ENCODE measurements at regions not wholly inside any gene's neighbourhood (a gene's known extent, or its start where the extent isn't known, plus 50 kb on each side); places are given as distances from the start of the nearest gene placed in this dataset.

DNA sequence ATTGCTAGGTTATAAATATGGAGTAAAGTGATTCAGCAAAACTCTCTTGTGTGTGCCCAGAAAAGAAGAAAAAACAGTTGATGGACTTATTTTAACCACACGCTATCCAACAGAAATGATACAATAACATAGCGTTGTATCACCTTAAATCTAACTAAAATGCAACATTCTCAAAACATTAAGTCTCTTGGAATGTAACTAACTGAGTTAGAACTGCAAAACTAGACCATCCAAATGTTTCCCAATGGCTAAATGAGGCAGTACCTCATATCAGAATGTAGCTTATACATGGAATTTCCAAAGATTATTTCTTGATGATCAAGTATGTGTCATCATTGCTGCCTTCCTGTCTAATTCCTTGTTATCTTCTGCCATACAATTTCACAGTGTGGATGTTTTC is 187.9 kb downstream of the CNTN3 start:
- Histone ChIP-seq H3K27me3 (no peaks in the 10 kb centered on the region), H3K36me3 (no peaks in the 10 kb centered on the region), H3K27ac (no peak overlapping the region), H3K4me1 (no peaks in the 10 kb centered on the region), H3K4me3 (no peak overlapping the region), H3K9me3 (no peaks in the 10 kb centered on the region)
- no peak for DNase-seq (ENCODE audit: extremely low spot score in 2 of 2)
- no peak for TF ChIP-seq POLR2A (IDR thresholded peaks at IDR 0.05)
- TF ChIP-seq, protein P1, sequence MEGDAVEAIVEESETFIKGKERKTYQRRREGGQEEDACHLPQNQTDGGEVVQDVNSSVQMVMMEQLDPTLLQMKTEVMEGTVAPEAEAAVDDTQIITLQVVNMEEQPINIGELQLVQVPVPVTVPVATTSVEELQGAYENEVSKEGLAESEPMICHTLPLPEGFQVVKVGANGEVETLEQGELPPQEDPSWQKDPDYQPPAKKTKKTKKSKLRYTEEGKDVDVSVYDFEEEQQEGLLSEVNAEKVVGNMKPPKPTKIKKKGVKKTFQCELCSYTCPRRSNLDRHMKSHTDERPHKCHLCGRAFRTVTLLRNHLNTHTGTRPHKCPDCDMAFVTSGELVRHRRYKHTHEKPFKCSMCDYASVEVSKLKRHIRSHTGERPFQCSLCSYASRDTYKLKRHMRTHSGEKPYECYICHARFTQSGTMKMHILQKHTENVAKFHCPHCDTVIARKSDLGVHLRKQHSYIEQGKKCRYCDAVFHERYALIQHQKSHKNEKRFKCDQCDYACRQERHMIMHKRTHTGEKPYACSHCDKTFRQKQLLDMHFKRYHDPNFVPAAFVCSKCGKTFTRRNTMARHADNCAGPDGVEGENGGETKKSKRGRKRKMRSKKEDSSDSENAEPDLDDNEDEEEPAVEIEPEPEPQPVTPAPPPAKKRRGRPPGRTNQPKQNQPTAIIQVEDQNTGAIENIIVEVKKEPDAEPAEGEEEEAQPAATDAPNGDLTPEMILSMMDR (IDR thresholded peaks at IDR 0.05) = no peak
- TF ChIP-seq POLR2AphosphoS5 (IDR thresholded peaks at IDR 0.05; ENCODE audit: insufficient read depth in 1 of 2, low read depth in 1 of 2) = no peak
- intact Hi-C loops (cut with DNase I) = no loop called here

DNA sequence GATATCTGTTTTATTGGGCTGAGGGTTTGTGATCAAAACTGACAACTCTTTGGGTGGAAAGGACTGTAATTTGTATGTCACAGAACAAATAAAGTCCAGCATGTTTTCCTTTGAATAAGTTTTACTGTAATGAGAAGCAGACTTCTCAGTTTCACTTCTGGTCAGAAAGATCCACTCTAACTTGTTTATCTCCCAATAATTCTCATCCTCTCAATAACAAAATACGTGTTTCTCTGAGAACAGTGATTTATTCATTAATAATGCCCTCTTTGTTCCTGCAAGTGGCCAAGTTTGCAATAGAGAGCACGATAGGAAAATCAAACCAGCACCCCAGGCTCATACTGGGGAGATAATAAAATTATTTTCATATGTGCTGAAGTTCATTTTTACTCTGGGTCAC is 190.6 kb downstream of the CNTN3 start:
- Histone ChIP-seq H3K9me3 (no peaks in the 10 kb centered on the region), H3K36me3 (no peaks in the 10 kb centered on the region), H3K4me3 (no peak overlapping the region), H3K27me3 (no peaks in the 10 kb centered on the region), H3K27ac (no peak overlapping the region), H3K4me1 (no peaks in the 10 kb centered on the region)
- no peak for DNase-seq (ENCODE audit: extremely low spot score in 2 of 2)
- intact Hi-C loops (cut with DNase I) = no loop called here
- TF ChIP-seq, protein P1 (IDR thresholded peaks at IDR 0.05) = no peak
- TF ChIP-seq POLR2AphosphoS5 (IDR thresholded peaks at IDR 0.05; ENCODE audit: insufficient read depth in 1 of 2, low read depth in 1 of 2) (no peak), POLR2A (IDR thresholded peaks at IDR 0.05) (no peak)

DNA sequence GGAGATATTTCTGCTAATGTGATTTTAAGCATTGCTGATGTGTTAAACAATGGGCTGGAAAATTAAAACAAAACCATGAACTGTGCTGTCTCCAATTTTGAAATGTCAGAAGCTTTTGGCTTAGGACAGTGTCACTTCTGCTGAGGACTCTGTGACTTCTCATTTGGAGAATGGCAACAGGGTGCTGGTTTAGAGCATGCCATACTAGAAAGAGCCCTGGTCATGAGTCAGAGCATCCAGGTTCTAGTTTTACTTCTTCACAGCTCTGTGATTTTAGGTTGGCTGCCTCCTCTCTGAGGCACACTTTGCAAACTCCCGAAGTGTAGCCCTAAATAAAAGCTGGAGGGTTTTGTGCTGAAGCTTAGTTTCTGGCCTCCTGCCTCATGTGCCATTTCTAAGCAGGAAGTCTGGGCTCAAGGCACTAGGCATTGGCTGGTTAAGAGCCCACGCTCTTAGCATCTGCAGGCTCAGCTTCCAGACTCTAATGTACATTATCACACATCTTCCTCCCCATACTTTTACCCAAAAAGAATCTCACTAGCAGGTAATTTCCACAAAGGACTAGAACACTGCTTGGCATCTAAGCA is 193.8 kb downstream of the CNTN3 start:
- no peaks in the 10 kb centered on the region for H3K4me1 ChIP-seq
- no peaks in the 10 kb centered on the region for H3K9me3 ChIP-seq
- TF ChIP-seq, protein P1 (IDR thresholded peaks at IDR 0.05) = no peak
- TF ChIP-seq POLR2A (IDR thresholded peaks at IDR 0.05) (no peak), POLR2AphosphoS5 (IDR thresholded peaks at IDR 0.05; ENCODE audit: insufficient read depth in 1 of 2, low read depth in 1 of 2) (no peak)
- H3K36me3 ChIP-seq = no peaks in the 10 kb centered on the region
- no peak overlapping the region for H3K27ac ChIP-seq
- no peak for DNase-seq (ENCODE audit: extremely low spot score in 2 of 2)
- no peak overlapping the region for H3K4me3 ChIP-seq
- no peaks in the 10 kb centered on the region for H3K27me3 ChIP-seq
- intact Hi-C loops (cut with DNase I) = no loop called here

DNA sequence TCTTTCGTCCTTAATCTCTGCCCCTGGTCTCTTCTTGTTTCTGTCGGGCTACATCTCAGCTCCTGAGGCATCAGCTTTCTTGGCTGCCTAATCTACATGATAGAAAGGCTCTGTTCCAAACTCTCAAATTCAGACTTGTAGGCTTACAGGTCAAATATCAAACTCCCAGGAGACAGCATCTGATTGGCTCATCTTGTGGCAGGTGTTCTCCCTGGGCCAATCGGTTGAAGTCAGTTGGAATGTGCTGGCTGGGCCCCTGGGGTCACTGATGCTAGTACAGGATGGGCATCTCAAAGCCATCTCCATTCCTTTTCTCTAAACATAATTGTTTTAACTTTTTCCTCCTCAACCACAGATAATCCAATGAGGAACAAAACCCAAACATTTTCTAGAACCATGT is 198.7 kb downstream of the CNTN3 start:
- H3K27me3 ChIP-seq = no peaks in the 10 kb centered on the region
- no peak overlapping the region for H3K4me3 ChIP-seq
- no peaks in the 10 kb centered on the region for H3K4me1 ChIP-seq
- H3K27ac ChIP-seq = no peak overlapping the region
- TF ChIP-seq, protein P1 (IDR thresholded peaks at IDR 0.05) = no peak
- TF ChIP-seq POLR2AphosphoS5 (IDR thresholded peaks at IDR 0.05; ENCODE audit: insufficient read depth in 1 of 2, low read depth in 1 of 2) (no peak), POLR2A (IDR thresholded peaks at IDR 0.05) (no peak)
- H3K9me3 ChIP-seq = no peaks in the 10 kb centered on the region
- no peak for DNase-seq (ENCODE audit: extremely low spot score in 2 of 2)
- intact Hi-C loops (cut with DNase I) = no loop called here
- H3K36me3 ChIP-seq = no peaks in the 10 kb centered on the region

DNA sequence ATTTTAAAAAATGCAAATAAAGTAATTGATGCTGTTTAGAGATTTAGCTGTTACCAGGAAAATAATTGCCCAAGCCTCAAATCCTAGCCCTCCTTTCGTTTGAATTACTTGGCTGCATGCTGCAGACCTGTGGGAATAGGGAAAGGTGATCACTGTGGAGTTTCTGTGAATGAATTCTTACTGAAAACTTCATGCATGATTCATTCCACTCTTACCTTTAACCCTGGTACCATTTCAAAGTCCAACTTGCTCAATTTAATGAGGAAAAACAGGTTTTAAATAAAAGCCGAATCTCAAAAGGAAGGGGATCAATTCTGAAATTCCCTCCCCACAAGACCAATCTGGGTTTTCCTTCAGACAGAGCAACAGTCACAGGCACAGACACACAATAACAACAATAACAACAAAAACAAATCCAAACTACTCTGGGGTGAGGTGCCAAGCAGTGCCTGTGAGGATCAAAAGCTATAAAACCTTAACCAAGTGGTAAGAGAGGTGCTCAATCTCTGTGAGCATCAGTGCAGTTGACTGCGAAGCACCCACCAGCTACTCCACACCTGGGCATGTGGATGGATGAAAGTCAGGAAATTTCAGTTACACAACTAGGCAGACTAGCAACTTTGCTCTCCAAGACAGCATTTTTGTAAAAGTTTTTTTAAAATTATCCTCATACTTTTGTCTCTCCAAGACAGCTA is 200.8 kb downstream of the CNTN3 start:
- Histone ChIP-seq H3K27ac (no peak overlapping the region), H3K36me3 (no peaks in the 10 kb centered on the region), H3K4me1 (no peaks in the 10 kb centered on the region), H3K27me3 (no peaks in the 10 kb centered on the region), H3K9me3 (no peaks in the 10 kb centered on the region), H3K4me3 (no peak overlapping the region)
- DNase-seq (ENCODE audit: extremely low spot score in 2 of 2) = no peak
- TF ChIP-seq, protein P1 (IDR thresholded peaks at IDR 0.05) = no peak
- TF ChIP-seq POLR2A (IDR thresholded peaks at IDR 0.05) (no peak), POLR2AphosphoS5 (IDR thresholded peaks at IDR 0.05; ENCODE audit: insufficient read depth in 1 of 2, low read depth in 1 of 2) (no peak)
- intact Hi-C loops (cut with DNase I) = no loop called here

All from vagina (tissue), 2 donors.